ENCODE measurements at regions not wholly inside any gene's neighbourhood (a gene's known extent, or its start where the extent isn't known, plus 50 kb on each side); places are given as distances from the start of the nearest gene placed in this dataset.

- TF ChIP-seq, protein P1, sequence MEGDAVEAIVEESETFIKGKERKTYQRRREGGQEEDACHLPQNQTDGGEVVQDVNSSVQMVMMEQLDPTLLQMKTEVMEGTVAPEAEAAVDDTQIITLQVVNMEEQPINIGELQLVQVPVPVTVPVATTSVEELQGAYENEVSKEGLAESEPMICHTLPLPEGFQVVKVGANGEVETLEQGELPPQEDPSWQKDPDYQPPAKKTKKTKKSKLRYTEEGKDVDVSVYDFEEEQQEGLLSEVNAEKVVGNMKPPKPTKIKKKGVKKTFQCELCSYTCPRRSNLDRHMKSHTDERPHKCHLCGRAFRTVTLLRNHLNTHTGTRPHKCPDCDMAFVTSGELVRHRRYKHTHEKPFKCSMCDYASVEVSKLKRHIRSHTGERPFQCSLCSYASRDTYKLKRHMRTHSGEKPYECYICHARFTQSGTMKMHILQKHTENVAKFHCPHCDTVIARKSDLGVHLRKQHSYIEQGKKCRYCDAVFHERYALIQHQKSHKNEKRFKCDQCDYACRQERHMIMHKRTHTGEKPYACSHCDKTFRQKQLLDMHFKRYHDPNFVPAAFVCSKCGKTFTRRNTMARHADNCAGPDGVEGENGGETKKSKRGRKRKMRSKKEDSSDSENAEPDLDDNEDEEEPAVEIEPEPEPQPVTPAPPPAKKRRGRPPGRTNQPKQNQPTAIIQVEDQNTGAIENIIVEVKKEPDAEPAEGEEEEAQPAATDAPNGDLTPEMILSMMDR (IDR thresholded peaks at IDR 0.05): no peak
- TF ChIP-seq POLR2A (IDR thresholded peaks at IDR 0.05) (no peak), POLR2AphosphoS5 (IDR thresholded peaks at IDR 0.05) (no peak)
Observed at GRCh38 chr5:79865579-79865978, 125.5 kb downstream of the MTX3 start.

Data from breast epithelium (tissue), 3 donors.